GM21381 (cell line): ENCODE measurements at regions not wholly inside any gene's neighbourhood (a gene's known extent, or its start where the extent isn't known, plus 50 kb on each side); places are given as distances from the start of the nearest gene placed in this dataset.

Experiments used
- ATAC-seq: cut with Tn5 transposase; IDR thresholded peaks from one replicate; pipeline ENCODE4 v1.9.1; 2021; ENCODE audit warnings: mild to moderate bottlenecking, moderate library complexity; ENCODE audit not compliant: unreplicated experiment

- ATAC-seq: no peak
Observed at GRCh38 chr1:57475366-57475765, 51.5 kb upstream of the DAB1 start.

- ATAC-seq: no peak
Observed at GRCh38 chr1:57474137-57474750, 50.4 kb upstream of the DAB1 start.
